Mucosa of descending colon (tissue), 3 donors: ENCODE measurements at regions not wholly inside any gene's neighbourhood (a gene's known extent, or its start where the extent isn't known, plus 50 kb on each side); places are given as distances from the start of the nearest gene placed in this dataset.
"Not testable (repeated sequence)": the region's sequence is repeated elsewhere in the genome, so short reads cannot be mapped to it uniquely, and the experiment has no call there.

Experiments used
- ATAC-seq: fragments of 200-7000 bp; cut with Tn5 transposase; one replicate; pipeline ENCODE4 v1.9.1; 2020; ENCODE audit warnings: mild to moderate bottlenecking, moderate library complexity
- DNase-seq, 3 donors: peaks; one replicate each; pipeline ENCODE4 v3.0.0-alpha.2; 2020
- H3K36me3 ChIP-seq: fragments of 200-600 bp; one replicate; pipeline ENCODE4 v1.8.0; 2021; ENCODE audit warnings: low read depth, mild to moderate bottlenecking
- H3K4me1 ChIP-seq: fragments of 200-600 bp; one replicate; pipeline ENCODE4 v1.8.0; 2021; ENCODE audit warnings: low read depth, mild to moderate bottlenecking
- H3K4me3 ChIP-seq: fragments of 200-600 bp; one replicate; pipeline ENCODE4 v1.8.0; 2021; ENCODE audit warnings: mild to moderate bottlenecking
- H3K9me3 ChIP-seq: fragments of 200-600 bp; one replicate; pipeline ENCODE4 v1.8.0; 2021; ENCODE audit warnings: mild to moderate bottlenecking
- CTCF ChIP-seq: fragments of 200-600 bp; IDR thresholded peaks from one replicate; pipeline ENCODE4 v1.8.0; 2022; ENCODE audit warnings: antibody characterized with exemption, mild to moderate bottlenecking
- intact Hi-C, 2 donors: fragments of 100-400 bp; cut with DNase I in 1 of 2; cut with micrococcal nuclease in 1 of 2; formaldehyde crosslinking; loops; one replicate each; pipeline versions ENCODE4 v1.11.0 to v1.11.1; 2022; cut with DNase I, micrococcal nuclease
- donor health status: DM: no; HTN: no; CAD: no; lungs with moderate emphysema.
- donor health status: DM: no; HTN: no; CAD: no.
- donor health status: DM: no; HTN: yes; CAD: no.

DNA sequence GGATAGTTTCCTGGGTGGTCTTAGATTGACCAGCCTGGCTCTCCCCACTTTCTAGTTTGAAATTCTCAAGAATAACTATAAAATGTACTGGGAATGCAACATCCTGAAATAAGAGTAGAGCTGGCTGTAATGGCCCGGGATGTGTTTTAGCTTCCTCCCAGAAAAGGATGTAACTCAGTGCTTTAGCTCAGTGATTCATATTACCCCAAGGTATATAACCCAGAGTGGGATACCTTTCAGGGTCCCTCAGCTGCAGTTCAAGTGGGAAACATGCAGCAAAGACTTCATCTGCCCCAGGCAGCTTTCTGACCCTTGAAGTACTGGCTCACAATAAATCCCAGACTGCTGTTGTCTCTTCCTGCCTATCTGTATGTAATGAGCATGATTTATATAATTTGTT is 666.7 kb upstream of the KCND2 start:
- peaks cover 8% of the 10 kb centered on the region for H3K9me3 ChIP-seq
- TF ChIP-seq CTCF, result no peak
- intact Hi-C loops, result no loop called here
- H3K36me3 ChIP-seq, result no peaks in the 10 kb centered on the region
- no peaks in the 10 kb centered on the region for H3K4me1 ChIP-seq
- ATAC-seq (no peak), DNase-seq (no peak)
- H3K4me3 ChIP-seq, result no peak overlapping the region

DNA sequence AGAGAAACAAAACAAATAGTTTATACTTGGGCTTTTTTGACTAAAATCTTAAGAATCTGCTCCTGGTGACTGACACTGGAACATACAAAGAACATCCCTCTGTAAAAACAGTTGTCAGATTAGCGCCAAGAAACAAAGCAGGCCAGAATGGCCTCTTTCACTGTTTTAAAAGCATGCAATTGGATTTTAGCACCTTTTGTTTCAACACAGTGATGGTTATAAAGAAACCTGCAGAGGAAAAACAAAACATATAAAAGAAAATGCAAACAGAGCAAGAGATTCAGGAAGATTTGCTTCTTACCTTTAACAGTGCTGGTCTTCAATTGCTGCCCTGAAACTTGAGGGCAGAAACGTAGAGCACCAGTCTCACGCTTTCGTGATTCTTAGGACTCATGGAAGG is 652.2 kb upstream of the KCND2 start:
- ATAC-seq, result no peak
- H3K4me3 ChIP-seq, result no peak overlapping the region
- H3K36me3 ChIP-seq, result no peaks in the 10 kb centered on the region
- intact Hi-C loops, result no loop called here
- no peak for TF ChIP-seq CTCF
- no peak for DNase-seq
- H3K4me1 ChIP-seq, result no peaks in the 10 kb centered on the region
- peaks cover 5% of the 10 kb centered on the region for H3K9me3 ChIP-seq

DNA sequence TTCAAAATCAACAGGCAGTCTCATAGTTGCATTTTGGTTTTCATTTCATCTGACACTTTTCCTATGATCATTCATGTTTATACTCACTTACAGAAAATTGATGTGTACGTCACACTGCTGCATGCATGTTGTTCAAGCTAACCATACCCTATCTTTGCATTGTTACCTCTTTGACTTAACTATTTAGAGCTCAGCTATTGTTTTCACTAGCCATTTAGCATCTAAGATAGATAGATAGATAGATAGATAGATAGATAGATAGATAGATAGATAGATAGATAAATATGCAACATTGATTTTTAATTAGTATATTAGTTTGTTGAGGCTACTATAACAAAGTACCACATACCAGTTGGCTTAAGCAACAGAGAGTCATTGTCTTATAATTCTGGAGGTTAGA is 649.5 kb upstream of the KCND2 start:
- Histone ChIP-seq H3K4me1 (no peaks in the 10 kb centered on the region), H3K9me3 (no peaks in the 10 kb centered on the region), H3K36me3 (no peaks in the 10 kb centered on the region), H3K4me3 (no peak overlapping the region)
- intact Hi-C loops, result no loop called here
- ATAC-seq, result no peak
- DNase-seq, result no peak
- no peak for TF ChIP-seq CTCF

DNA sequence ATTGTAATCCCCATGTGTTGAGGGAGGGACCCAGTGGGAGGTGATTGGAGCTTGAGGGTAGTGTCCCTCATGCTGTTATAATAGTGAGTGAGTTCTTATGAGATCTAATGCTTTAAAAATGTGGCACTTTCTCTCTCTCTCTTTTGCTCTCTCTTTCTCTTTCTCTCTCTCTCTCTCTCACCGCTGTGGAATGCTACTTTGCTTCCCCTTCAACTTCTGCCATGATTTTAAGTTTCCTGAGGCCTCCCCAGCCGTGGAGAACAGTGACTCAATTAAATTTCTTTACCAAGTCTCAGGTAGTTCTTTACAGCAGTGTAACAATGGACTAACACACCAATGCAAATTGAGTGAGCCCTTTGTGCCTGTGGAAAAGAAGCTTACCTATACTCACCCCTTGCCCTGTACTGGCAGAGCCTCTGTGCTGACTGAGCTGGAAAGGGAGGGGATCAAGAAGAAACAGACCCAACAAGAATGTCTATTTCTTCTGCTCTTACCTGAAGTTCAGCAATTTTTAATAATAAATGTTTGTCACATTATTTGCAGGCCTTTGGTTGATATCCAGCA is 642.5 kb upstream of the KCND2 start:
- DNase-seq (no peak), ATAC-seq (no peak)
- intact Hi-C loops, result no loop called here
- Histone ChIP-seq H3K4me3 (no peak overlapping the region), H3K9me3 (no peaks in the 10 kb centered on the region), H3K36me3 (no peaks in the 10 kb centered on the region), H3K4me1 (no peaks in the 10 kb centered on the region)
- TF ChIP-seq CTCF, result no peak

- DNase-seq, H3K9me3 ChIP-seq, H3K4me1 ChIP-seq, H3K4me3 ChIP-seq, ATAC-seq, H3K36me3 ChIP-seq, intact Hi-C loops: not testable (repeated sequence)
Observed at GRCh38 chr7:119633812-119634211, 639.2 kb upstream of the KCND2 start.

DNA sequence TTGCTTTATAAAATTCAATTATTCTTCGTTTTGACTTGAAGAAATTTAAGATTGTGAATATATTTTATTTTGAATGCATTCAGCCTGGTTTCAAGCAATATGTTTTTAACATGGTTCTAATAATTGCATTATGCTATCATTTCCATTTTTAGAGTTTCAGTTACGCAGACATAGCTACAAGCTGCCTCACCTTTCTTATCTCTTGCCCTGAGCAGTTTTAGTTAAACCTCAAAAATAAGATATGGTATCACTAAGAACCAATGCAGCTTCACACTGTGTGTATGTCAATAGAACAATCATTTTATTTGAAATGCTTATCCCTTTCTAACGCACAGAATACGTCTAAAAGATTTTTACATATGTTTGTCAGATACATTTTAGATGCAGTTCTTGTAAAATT is 632.6 kb upstream of the KCND2 start:
- Histone ChIP-seq H3K4me1 (no peaks in the 10 kb centered on the region), H3K9me3 (peaks cover 3% of the 10 kb centered on the region), H3K36me3 (no peaks in the 10 kb centered on the region), H3K4me3 (no peak overlapping the region)
- intact Hi-C loops, result no loop called here
- no peak for DNase-seq
- no peak for TF ChIP-seq CTCF
- no peak for ATAC-seq
